ENCODE measurements at regions not wholly inside any gene's neighbourhood (a gene's known extent, or its start where the extent isn't known, plus 50 kb on each side); places are given as distances from the start of the nearest gene placed in this dataset.
A peak's percentile ranks its signal among the peaks of the same experiment; 100 is the strongest.

DNA sequence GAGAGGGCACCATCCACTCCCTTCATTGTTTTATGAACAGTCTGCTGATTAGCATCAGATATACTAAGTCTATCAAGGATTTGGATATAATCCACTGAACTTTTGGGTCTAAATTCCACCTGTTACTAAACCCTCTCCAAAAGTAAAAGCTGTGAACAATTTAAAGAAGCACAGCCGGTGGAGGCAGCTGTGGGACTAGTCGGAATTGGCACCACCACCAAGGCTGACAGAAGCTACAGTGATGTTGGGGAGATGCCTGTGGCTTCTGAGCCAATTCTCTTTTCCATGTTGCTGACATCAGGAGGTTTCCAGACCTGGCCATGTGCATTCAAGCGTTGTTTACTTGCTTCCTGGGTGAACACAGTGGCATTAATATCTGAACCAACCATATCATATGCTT lies 679.0 kb upstream of the CA10 start:
- Histone ChIP-seq H3K27me3 (no peaks in the 10 kb centered on the region), H3K27ac (no peak overlapping the region), H3K4me1 (no peaks in the 10 kb centered on the region), H3K36me3 (no peaks in the 10 kb centered on the region), H3K4me3 (replicated peaks in 1 of 3) (no peak overlapping the region), H3K9me3 (no peaks in the 10 kb centered on the region)
- 83 to 90% methylated on average over 3 of the region's 3 CpGs for WGBS, 2 donors
- no peak for DNase-seq
- intact Hi-C loops (cut with DNase I), result no loop called here
- TF ChIP-seq POLR2A (IDR thresholded peaks at IDR 0.05), result no peak
- no peak for TF ChIP-seq CTCF (IDR thresholded peaks at IDR 0.05)

- DNase-seq, result no peak
- Histone ChIP-seq H3K27me3 (no peaks in the 10 kb centered on the region), H3K4me3 (replicated peaks in 1 of 3) (no peak overlapping the region), H3K27ac (no peak overlapping the region), H3K4me1 (no peaks in the 10 kb centered on the region), H3K9me3 (no peaks in the 10 kb centered on the region), H3K36me3 (no peaks in the 10 kb centered on the region)
- 94 to 100% methylated on average over 1 of the region's 1 CpG for WGBS, 2 donors
- intact Hi-C loops (cut with DNase I), result no loop called here
- no peak for TF ChIP-seq POLR2A (IDR thresholded peaks at IDR 0.05)
- no peak for TF ChIP-seq CTCF (IDR thresholded peaks at IDR 0.05)
Observed at GRCh38 chr17:52831536-52831935, 673.0 kb upstream of the CA10 start.

- Histone ChIP-seq H3K4me1 (no peaks in the 10 kb centered on the region), H3K27me3 (no peaks in the 10 kb centered on the region), H3K27ac (no peak overlapping the region), H3K36me3 (no peaks in the 10 kb centered on the region), H3K9me3 (no peaks in the 10 kb centered on the region), H3K4me3 (replicated peaks in 1 of 3) (no peak overlapping the region)
- intact Hi-C loops (cut with DNase I), result no loop called here
- no peak for DNase-seq
- TF ChIP-seq POLR2A (IDR thresholded peaks at IDR 0.05), result no peak
- no peak for TF ChIP-seq CTCF (IDR thresholded peaks at IDR 0.05)
- WGBS, 2 donors, result 85 to 89% methylated on average over 11 of the region's 11 CpGs
Observed at GRCh38 chr17:52828621-52829020, 670.1 kb upstream of the CA10 start.

- H3K27me3 ChIP-seq, result no peaks in the 10 kb centered on the region
Observed at GRCh38 chr17:52827526-52827925, 669.0 kb upstream of the CA10 start.

GRCh38 chr17:52824542-52824941 lies 666.0 kb upstream of the CA10 start:
- WGBS, 2 donors, result 74 to 76% methylated on average over 3 of the region's 3 CpGs
- Histone ChIP-seq H3K36me3 (no peaks in the 10 kb centered on the region), H3K27me3 (no peaks in the 10 kb centered on the region), H3K4me3 (replicated peaks in 1 of 3) (no peak overlapping the region), H3K27ac (no peak overlapping the region), H3K9me3 (no peaks in the 10 kb centered on the region), H3K4me1 (no peaks in the 10 kb centered on the region)
- TF ChIP-seq CTCF (IDR thresholded peaks at IDR 0.05) (no peak), POLR2A (IDR thresholded peaks at IDR 0.05) (no peak)
- no peak for DNase-seq
- intact Hi-C loops (cut with DNase I), result no loop called here

More at GRCh38 chr17:52827526-52827925, 669.0 kb upstream of the CA10 start:
- H3K4me1 ChIP-seq, result no peaks in the 10 kb centered on the region
- TF ChIP-seq CTCF (IDR thresholded peaks at IDR 0.05) (no peak), POLR2A (IDR thresholded peaks at IDR 0.05) (no peak)
- no peaks in the 10 kb centered on the region for H3K36me3 ChIP-seq
- H3K9me3 ChIP-seq, result no peaks in the 10 kb centered on the region
- intact Hi-C loops (cut with DNase I), result no loop called here
- no peak overlapping the region for H3K27ac ChIP-seq
- no peak overlapping the region for H3K4me3 ChIP-seq (replicated peaks in 1 of 3)
- DNase-seq, result peak in 1 of 2 donors; percentile 10
- whole genome bisulfite sequencing, 2 donors, result 37 to 82% methylated on average over 8 of the region's 8 CpGs

Data from thyroid gland (tissue), 4 donors.